NCI-H774 (cell line): ENCODE measurements at regions not wholly inside any gene's neighbourhood (a gene's known extent, or its start where the extent isn't known, plus 50 kb on each side); places are given as distances from the start of the nearest gene placed in this dataset.
"Not testable (repeated sequence)": the region's sequence is repeated elsewhere in the genome, so short reads cannot be mapped to it uniquely, and the experiment has no call there.

Source experiments
- DNase-seq: peaks from one replicate; lab custom pipeline; 2025; lab: John Stamatoyannopoulos, UW

DNA sequence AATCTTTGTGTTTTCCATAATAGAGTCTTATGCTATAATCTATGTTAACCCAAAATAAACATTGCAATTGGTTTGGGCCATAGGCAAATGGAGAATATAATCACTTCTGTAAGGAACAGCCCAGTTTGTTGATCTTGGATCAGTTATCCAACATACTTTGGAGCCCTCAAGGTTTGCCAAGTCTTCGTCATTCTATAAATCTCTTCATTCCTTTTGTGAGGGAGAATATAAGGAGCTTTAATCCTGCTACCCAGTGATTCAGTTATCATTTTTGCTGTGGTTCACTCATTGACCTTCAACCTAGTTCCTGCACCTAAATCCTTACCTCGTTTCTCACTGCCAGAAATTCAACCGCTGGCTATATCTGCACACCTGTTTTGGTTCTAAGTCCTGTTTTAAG lies 500.3 kb upstream of the PTCHD4 start:
- no peak for DNase-seq

DNA sequence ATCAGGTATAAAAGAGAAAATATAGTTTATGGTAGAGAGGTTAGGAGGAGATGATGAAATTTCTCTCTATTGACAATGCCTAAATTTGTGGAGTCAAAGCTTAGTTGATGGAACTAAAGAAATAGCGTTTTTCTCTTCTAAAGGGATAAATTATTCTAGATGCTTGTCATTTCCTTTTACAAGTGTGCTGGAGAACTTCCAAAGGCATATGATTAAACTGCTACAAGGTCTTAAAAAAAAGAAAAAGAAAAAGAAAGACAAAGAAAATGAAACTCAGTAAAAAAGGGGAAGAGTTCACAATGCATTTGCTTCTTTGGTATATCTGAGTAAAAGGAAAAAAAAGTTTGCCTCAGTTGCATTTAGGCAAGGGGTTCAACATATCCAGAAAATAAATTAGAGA lies 499.8 kb upstream of the PTCHD4 start:
- DNase-seq: no peak

DNA sequence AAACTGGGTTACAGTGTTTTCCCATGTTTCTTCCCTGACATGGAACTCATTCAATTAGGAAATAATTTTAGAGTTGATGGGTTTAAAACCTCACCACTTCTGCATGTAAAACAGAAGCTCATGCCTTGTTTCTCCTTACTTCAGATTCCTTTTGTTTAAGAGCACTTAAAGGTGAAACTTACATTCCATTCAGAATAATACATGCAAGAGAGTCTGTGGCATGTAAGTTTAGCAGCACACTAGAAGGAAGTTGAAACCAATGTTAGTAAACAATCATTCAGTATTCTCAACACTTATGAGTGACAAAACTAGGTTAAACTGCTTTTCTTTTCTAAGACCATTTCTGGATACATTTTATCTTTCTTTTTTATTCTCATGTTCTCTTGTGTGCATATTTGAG lies 495.6 kb upstream of the PTCHD4 start:
- DNase-seq: no peak

DNA sequence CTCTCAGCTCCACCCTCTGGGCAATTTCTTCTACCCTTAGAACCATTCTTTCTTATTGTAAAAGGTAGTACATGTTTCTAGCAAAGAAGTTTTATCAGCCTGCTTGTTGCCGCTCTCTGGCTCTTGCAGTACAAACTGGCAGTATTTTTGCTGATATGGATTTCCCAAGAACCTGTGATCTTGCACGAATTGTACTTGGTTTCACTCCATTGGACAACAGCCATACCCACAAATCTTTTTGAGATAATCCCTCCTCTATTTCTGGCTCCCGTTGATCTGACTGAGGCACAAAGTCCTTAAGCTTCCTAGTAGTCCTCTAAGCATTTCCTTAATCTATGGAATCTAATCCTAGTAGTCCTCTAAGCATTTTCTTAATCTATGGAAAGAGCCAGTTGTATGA lies 487.0 kb upstream of the PTCHD4 start:
- no peak for DNase-seq

DNA sequence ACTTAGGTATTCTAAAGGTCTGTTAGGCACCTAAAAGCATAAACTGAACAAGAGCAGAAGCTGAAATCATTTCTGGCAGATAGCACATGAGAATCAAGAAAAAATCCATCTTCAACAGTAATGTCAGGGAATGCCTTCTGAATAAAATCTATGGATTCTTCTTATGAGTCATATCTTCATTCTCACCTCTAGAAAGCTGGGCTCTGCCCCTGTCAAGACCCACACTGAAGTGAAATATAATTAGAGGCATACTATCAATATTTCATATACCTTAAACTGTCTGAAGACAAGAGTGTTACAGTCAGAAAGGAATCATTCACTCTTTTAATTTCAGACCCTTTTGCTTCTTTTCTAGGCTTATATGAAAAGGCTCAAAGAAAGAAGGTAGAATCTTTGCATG lies 485.8 kb upstream of the PTCHD4 start:
- DNase-seq: no peak

DNA sequence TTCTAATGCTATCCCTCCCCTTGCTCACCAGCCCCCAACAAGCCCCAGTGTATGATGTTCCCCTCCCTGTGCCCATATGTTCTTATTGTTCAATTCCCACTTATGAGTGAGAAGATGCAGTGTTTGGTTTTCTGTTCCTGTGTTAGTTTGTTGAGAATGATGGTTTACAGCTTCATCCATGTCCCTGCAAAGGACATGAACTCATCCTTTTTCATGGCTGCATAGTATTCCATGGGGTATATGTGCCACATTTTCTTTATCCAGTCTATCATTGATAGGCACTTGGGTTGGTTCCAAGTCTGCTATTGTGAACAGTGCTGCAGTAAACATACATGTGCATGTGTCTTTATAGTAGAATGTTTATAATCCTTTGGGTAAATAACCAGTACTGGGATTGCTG lies 480.2 kb upstream of the PTCHD4 start:
- DNase-seq: not testable (repeated sequence)

GRCh38 chr6:48584846-48585245 lies 473.8 kb upstream of the PTCHD4 start:
- DNase-seq: no peak

- no peak for DNase-seq
Measured at GRCh38 chr6:48570656-48571055, 459.7 kb upstream of the PTCHD4 start.

DNA sequence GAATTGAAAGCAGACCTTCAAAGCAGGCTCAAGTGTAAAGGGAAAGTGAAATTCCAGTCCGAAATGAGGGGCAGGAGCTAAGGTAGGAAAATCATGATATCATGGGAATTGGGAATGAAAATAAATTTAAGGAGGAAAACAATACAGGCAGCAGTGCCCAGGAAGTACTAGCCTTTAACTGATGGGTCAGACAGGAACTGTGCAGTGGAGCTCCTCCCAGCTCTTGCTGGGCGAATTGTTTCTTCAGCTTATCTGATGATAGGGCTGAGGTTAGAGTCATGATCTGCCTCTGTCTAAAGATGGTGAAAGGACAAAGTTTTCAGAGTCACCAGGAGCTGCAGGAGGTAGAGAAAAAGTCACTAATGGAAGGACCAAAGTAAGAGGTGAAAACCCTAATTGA lies 457.9 kb upstream of the PTCHD4 start:
- no peak for DNase-seq

DNA sequence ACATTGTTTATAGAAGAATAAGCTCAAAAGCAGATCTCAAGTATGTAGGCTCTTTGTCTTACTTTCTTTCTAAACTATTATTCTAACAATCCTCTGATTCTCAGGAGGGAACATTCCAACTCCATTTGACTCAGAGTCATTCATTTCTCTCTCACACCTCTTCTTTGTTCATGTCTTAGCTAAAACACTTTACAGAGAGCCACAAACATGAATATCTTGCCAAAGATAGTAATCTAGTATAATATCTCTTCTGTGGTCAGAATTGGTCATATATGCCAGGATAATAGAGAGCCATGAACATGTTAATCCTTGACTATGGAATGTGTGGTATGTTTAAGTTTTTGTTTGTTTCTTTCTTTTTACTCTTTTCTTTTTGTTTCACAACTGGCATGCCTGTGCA lies 456.0 kb upstream of the PTCHD4 start:
- no peak for DNase-seq

DNA sequence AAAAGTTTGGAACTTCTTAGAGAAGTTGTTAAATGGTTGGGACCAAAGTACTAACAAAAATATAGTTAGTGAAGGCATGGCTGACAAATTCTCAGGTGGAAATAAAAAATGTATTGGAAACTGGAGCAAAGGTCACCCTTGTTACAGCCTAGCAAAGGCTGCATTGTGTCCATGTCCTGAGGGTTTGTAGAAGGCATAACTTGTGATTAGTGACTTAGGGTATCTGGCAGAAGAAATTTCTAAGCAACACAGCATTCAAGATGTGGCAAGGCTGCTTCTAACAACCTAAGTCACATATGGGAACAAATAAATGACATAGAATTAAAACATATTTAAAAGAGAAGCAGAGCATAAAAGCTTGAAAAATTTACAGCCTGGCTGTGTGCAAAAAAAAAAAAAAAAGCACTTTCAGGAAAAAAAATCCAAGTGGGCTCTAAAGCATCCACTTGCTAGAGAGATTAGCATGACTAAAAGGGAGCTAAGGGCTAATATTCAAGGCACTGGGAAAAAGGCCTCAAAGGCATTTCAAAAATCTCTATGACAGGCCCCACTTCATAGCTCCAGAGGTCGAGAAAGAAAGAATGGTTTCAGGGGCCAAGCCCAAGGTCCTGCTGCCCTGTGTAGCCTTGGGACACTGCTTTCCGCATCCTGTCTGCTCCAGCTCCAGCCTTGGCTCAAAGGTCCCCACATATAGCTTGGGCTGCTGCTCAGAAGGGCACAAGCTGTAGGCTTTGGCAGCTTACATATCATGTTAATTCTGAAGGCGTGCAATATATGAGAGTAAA lies 453.2 kb upstream of the PTCHD4 start:
- no peak for DNase-seq

- no peak for DNase-seq
Measured at GRCh38 chr6:48563433-48563832, 452.4 kb upstream of the PTCHD4 start.

- no peak for DNase-seq
Measured at GRCh38 chr6:48560408-48560807, 449.4 kb upstream of the PTCHD4 start.

- DNase-seq: no peak
Measured at GRCh38 chr6:48553467-48554189, 442.6 kb upstream of the PTCHD4 start.

- DNase-seq: no peak
Measured at GRCh38 chr6:48552905-48553304, 441.9 kb upstream of the PTCHD4 start.

- DNase-seq: no peak
Measured at GRCh38 chr6:48550603-48551002, 439.6 kb upstream of the PTCHD4 start.

DNA sequence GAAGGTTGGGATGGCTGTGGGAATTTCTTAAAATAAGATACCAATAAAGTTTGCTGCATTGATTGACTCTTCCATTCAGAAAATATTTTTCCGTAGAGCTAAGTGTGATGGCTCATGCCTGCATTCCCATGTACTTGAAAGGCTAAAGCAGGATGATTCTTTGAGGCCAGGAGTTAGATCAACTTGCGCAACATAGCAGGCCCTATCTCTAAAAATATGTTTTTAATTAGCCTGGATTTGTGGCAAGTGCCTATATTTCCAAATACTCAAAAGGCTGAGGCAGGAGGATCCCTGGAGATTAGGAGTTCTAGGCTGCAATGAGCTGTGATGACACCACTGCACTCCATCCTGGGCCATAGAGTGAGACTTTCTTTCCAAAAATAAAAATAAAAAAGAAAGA lies 431.2 kb upstream of the PTCHD4 start:
- DNase-seq: no peak

DNA sequence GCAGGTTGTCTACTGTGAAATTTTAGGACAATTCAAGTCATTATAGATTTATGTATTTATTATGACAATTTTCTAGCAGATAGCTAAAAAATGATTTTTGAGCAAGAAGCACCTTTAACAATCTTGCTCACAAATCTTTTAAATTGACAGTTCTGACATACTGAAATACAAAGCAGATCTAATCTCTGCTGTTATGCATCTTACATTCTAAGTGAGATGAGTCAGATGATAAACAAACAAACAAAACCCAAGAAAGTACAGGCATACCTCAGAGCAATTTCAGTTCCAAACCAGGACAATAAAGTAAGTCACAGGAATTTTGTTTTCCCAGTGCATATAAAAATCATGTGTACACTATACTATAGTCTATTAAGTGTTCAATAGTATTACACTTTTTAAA lies 430.7 kb upstream of the PTCHD4 start:
- no peak for DNase-seq

DNA sequence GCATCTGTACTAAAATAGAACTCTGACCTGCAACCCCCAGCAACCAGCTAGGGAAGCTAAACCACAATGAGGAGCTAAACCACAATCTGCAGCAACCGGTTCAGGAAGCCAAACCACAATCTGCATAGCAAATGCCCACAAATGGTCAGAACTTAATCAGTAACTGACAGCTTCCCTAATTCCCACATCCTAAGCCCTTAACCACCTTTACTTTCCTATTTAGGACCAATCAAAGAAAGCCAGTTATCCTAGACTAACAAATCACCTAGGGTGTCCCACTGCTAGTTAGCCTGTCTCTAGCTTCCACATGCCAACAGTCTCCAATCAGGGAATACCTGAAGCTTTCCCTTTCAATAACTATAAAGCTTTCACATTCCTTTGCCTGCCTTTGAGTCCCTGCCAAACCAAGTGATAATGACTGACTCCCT lies 424.6 kb upstream of the PTCHD4 start:
- no peak for DNase-seq

GRCh38 chr6:48530978-48531377 lies 420.0 kb upstream of the PTCHD4 start:
- not testable (repeated sequence) for DNase-seq

GRCh38 chr6:48525849-48526248 lies 414.9 kb upstream of the PTCHD4 start:
- no peak for DNase-seq

GRCh38 chr6:48520951-48521350 lies 410.0 kb upstream of the PTCHD4 start:
- no peak for DNase-seq

DNA sequence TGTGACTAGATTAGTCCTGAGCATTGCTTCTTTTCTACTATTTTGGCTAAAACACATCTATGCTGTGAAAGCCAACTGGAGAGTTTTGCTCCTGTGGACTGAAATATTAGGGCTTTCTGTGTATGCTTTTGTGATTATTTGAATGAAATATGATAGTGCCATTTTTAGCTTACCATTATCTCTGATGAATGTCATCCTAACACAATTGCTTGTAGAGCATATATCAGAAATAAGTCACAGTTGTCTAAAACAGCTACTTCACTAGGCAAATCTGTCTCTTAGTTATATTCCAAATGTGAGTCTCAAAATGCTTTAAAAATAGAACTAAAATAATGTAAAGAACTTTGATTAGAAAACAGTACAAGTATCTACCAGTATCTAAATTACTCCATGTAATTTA lies 401.4 kb upstream of the PTCHD4 start:
- no peak for DNase-seq

DNA sequence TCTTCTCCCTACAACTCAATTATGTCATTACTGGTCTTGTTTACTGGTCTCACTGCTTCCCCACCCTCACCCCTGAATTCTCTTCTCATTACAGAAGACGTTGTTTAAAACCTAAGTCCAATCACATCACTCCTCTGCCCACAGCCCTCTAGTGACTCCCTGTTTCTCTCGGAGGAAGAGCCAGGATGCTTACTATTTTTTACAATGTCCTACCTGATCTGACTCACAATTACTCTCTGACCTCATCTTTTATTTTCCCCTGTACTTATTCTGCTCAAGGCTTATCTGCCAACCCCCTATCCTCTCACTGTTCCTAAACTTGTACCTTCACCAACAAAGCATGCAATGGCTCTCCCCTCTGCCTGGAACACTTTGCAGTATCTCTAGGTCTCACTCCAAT lies 400.4 kb upstream of the PTCHD4 start:
- no peak for DNase-seq
